GM19023 (cell line): ENCODE measurements at regions not wholly inside any gene's neighbourhood (a gene's known extent, or its start where the extent isn't known, plus 50 kb on each side); places are given as distances from the start of the nearest gene placed in this dataset.

Experiments used
- ATAC-seq: cut with Tn5 transposase; IDR thresholded peaks from one replicate; pipeline ENCODE4 v1.9.1; 2021; ENCODE audit warnings: mild to moderate bottlenecking, moderate library complexity; ENCODE audit not compliant: unreplicated experiment

- no peak for ATAC-seq
Observed at GRCh38 chr15:96414875-96415274, 84.4 kb downstream of the NR2F2 start.

GRCh38 chr15:96415513-96416217 lies 85.2 kb downstream of the NR2F2 start:
- ATAC-seq, result no peak

GRCh38 chr15:96416218-96416933 lies 85.9 kb downstream of the NR2F2 start:
- ATAC-seq, result no peak

- ATAC-seq, result no peak
Observed at GRCh38 chr15:96416934-96417759, 86.6 kb downstream of the NR2F2 start.

- ATAC-seq, result no peak
Observed at GRCh38 chr15:96417760-96418130, 87.2 kb downstream of the NR2F2 start.

- no peak for ATAC-seq
Observed at GRCh38 chr15:96418146-96418545, 87.6 kb downstream of the NR2F2 start.

- ATAC-seq, result no peak
Observed at GRCh38 chr15:96421178-96421601, 90.7 kb downstream of the NR2F2 start.

GRCh38 chr15:96422125-96422524 lies 91.6 kb downstream of the NR2F2 start:
- no peak for ATAC-seq

GRCh38 chr15:96424674-96425073 lies 94.2 kb downstream of the NR2F2 start:
- no peak for ATAC-seq

GRCh38 chr15:96428742-96429141 lies 98.2 kb downstream of the NR2F2 start:
- no peak for ATAC-seq

GRCh38 chr15:96431786-96432185 lies 101.3 kb downstream of the NR2F2 start:
- ATAC-seq, result no peak

GRCh38 chr15:96435022-96435421 lies 104.5 kb downstream of the NR2F2 start:
- ATAC-seq, result no peak

- ATAC-seq, result no peak
Observed at GRCh38 chr15:96435841-96436240, 105.3 kb downstream of the NR2F2 start.

GRCh38 chr15:96440978-96441377 lies 110.5 kb downstream of the NR2F2 start:
- ATAC-seq, result no peak

GRCh38 chr15:96442076-96442475 lies 111.6 kb downstream of the NR2F2 start:
- no peak for ATAC-seq

GRCh38 chr15:96444865-96445264 lies 114.4 kb downstream of the NR2F2 start:
- no peak for ATAC-seq

- no peak for ATAC-seq
Observed at GRCh38 chr15:96448923-96449322, 118.4 kb downstream of the NR2F2 start.

GRCh38 chr15:96457841-96458240 lies 127.3 kb downstream of the NR2F2 start:
- ATAC-seq, result no peak

GRCh38 chr15:96460106-96460505 lies 129.6 kb downstream of the NR2F2 start:
- no peak for ATAC-seq

GRCh38 chr15:96462768-96463750 lies 132.6 kb downstream of the NR2F2 start:
- no peak for ATAC-seq
